SW 1271 (cell line): ENCODE measurements at regions not wholly inside any gene's neighbourhood (a gene's known extent, or its start where the extent isn't known, plus 50 kb on each side); places are given as distances from the start of the nearest gene placed in this dataset.
"Not testable (repeated sequence)": the region's sequence is repeated elsewhere in the genome, so short reads cannot be mapped to it uniquely, and the experiment has no call there.

ENCODE experiments used
- DNase-seq, 2 experiments: peaks; one replicate each; lab custom pipeline; 2025; lab: John Stamatoyannopoulos, UW

DNA sequence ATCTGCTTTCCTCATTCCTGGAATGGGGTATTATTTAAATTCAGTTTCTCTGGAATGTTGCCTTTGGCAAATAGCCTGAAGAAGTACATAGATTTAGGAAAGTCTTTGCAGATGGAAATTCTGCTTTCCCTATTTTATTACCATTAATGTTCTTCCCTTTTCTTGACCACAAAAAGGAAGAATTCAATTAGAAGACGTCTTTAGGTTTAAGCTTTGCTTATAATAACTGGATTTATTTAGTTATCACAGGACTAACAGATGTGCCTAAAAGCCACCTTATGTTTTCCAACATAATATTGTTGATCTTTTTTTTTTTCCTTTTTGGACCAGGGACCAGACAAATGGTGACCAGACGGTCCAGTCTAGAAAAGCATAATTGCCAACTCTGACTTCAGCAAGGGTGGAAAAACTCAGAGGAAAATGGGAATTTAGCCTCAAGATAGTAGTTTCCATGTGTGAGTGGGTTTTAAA is 210.1 kb upstream of the SPRY2 start:
- no peak for DNase-seq

GRCh38 chr13:80548915-80549314 is 208.0 kb upstream of the SPRY2 start:
- no peak for DNase-seq

- DNase-seq = no peak
These were observed 207.2 kb upstream of the SPRY2 start for GRCh38 chr13:80547885-80548825.

DNA sequence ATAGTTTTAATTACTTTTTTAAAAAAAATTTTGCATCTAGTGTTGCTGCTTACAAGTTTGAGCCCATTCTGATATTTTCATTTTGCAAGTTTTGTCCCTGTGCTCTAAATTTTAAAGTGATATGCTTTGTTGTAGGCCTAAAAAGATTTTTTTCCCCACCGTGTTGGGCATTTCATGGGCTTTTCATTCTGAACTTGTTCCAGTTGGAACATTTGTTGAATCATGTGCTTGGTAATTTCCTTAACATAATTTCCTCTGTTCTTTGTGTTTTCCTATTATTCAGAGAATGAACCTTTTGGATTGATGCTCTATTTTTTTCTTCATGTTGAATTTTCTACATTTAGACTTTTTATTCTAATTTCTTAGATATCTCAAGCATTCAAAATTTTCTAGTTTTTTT is 206.4 kb upstream of the SPRY2 start:
- no peak for DNase-seq

DNA sequence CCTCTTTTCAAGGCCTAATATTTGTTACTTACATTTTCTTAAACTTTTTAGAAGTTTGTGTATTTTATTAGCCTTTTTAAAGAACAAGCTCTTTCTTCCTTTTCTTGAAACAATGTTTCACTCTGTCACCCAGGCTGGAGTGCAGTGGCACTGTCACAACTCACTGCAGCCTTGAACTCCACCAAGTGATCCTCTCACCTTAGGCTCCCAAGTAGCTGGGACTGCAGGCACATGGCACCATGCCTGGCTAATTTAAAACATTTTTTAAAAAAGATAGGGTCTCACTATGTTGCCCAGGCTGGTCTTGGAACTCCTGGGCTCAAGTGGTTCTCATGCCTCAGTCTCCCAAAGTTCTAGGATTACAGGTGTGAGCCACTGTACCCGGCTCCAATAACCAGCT is 192.2 kb upstream of the SPRY2 start:
- DNase-seq = no peak

DNA sequence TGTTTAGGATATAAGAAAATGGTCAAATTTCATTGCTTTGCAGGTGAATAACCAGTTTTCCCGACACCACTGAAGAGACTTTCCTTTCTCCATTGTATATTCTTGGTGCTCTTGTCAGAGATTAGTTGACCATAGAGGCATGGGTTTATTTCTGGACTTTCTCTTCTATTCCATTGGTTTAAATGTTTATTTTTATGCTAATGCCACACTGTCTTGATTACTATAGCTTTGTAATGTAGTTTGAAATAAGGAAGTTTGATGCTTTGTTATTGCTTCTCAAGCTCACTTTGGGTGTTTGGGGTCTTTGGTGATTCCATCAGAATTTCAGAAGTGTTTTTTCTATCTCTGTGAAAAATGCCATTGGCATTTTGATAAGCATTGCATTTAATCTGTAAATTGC is 190.0 kb upstream of the SPRY2 start:
- no peak for DNase-seq

GRCh38 chr13:80530191-80530590 is 189.3 kb upstream of the SPRY2 start:
- DNase-seq = no peak

- DNase-seq = no peak
These were observed 188.8 kb upstream of the SPRY2 start for GRCh38 chr13:80529734-80530133.

DNA sequence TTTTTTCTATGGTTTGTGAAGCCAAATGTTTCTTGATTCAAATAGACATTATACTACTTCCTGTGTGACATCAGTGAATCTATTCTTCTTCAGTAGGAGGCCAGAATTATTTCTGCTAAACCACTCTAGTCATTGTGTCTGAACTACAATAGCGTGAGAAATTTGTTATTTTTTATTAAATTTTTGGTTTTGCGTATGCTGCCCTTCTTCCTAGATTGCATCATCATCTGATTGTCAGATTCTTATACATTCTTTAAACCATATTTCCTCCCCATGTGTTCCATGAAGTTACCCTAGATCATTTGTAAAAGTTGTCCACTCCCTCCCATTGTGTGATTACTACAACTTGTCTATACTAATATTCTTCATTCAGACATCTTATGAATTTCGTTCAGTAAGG is 187.8 kb upstream of the SPRY2 start:
- no peak for DNase-seq

GRCh38 chr13:80527400-80527799 is 186.5 kb upstream of the SPRY2 start:
- DNase-seq = no peak

GRCh38 chr13:80524447-80525215 is 183.7 kb upstream of the SPRY2 start:
- DNase-seq = no peak

- no peak for DNase-seq
These were observed 182.2 kb upstream of the SPRY2 start for GRCh38 chr13:80523134-80523533.

GRCh38 chr13:80522463-80522862 is 181.5 kb upstream of the SPRY2 start:
- DNase-seq = not testable (repeated sequence)

GRCh38 chr13:80516818-80517348 is 176.0 kb upstream of the SPRY2 start:
- no peak for DNase-seq

GRCh38 chr13:80515296-80515695 is 174.4 kb upstream of the SPRY2 start:
- DNase-seq = no peak

DNA sequence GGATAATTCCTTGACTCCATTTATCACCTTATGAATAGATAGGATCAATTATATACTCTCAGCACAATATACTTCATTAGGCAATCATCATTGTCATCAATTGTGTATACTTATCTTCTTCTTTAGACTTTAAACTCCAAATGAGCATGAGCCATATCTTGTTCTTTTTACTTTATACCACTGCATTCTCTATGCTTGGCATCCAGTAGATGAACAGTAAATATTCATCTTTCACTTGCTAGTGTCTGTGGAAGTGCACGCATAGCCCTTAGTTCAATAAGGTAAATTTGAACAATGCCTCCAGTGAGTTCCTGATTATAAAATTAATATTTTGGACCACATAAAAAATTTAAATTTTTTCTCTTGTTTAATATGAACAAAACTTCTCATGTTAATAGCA is 172.3 kb upstream of the SPRY2 start:
- DNase-seq = no peak

GRCh38 chr13:80510686-80511085 is 169.8 kb upstream of the SPRY2 start:
- no peak for DNase-seq

- no peak for DNase-seq
These were observed 168.3 kb upstream of the SPRY2 start for GRCh38 chr13:80509264-80509663.

- DNase-seq = no peak
These were observed 167.1 kb upstream of the SPRY2 start for GRCh38 chr13:80508031-80508430.

DNA sequence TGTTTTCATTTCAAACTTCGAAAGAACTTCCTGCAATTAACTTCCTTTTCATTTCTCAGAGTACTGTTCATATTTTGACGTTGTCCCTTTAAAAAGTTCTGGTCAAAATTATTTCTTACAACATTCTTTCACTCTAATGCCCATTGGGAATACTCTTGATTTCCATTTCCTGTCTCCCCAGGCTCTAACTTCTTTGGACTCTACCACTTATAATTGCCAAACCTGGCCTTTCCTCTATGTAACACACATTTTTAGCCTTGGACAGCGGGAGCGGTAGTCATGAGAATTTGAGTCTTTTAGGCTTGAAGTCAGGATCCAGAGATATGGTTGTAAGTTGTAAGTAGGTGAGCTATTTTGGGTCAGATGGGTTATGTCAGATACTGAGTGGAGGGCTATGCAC is 163.5 kb upstream of the SPRY2 start:
- no peak for DNase-seq

DNA sequence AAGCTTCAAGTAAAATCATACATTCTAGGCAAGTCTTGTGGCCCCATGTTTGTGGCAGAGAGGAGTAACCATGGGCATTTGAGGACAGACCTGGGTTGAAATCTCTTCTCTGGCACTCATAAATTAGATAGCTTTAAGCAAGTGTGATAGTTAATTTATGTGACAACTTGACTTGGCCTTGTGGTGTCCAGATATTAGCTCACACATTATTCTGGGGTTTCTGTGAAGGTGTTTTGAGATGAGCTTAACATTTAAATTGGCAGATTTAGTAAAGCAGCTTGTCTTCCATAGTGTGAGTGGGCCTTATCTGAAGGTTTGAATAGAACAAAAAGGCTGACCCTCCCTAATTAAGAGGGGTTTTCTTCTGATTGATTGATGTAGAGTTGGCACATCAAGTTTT is 161.4 kb upstream of the SPRY2 start:
- DNase-seq = no peak

- no peak for DNase-seq
These were observed 160.6 kb upstream of the SPRY2 start for GRCh38 chr13:80501556-80501955.
